GM23248 (cell line): ENCODE measurements at regions not wholly inside any gene's neighbourhood (a gene's known extent, or its start where the extent isn't known, plus 50 kb on each side); places are given as distances from the start of the nearest gene placed in this dataset.

Source experiments
- EZH2 ChIP-seq: fragments of 200-600 bp; sonication (generic); IDR thresholded peaks from 2 replicates; pipeline ENCODE4 v1.6.1; 2018; ENCODE audit warnings: antibody characterized with exemption, mild to moderate bottlenecking; ENCODE audit not compliant: insufficient read depth, poor library complexity, severe bottlenecking
- EZH2phosphoT487 ChIP-seq: fragments of 200-600 bp; sonication (generic); IDR thresholded peaks from 2 replicates; pipeline ENCODE4 v1.6.1; 2018; ENCODE audit warnings: antibody characterized with exemption, moderate library complexity, mild to moderate bottlenecking, low read depth; ENCODE audit not compliant: insufficient read depth

DNA sequence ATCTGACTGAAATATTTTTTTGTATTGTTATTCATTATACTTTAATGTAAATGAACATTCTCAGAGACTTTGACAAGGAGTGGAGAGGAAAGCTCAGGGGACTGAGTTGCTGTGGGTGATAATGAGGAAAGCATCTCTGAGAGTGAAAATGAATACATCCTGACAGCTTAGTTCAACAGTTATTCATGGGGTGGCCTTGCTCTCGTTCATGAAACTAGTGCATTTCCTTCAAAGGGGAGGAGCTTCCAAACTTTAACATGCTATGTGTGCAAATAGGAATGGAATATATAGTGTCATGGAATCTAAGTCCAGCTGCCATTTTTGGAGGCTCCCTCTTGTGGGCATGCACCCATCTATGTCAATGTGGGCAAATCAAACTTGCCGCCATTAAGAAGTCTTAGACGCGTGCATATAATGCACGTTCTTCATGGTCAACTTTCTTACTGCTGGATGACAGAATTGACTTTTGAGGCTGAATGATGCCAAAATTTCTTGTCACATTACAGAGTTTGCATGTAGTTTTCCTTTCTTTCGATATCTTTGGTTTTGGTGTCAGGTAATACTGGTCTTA lies 124.3 kb upstream of the TMEM170B start:
- TF ChIP-seq EZH2phosphoT487 (no peak), EZH2 (no peak)
